Esophagus muscularis mucosa (tissue), 4 donors: ENCODE measurements at regions not wholly inside any gene's neighbourhood (a gene's known extent, or its start where the extent isn't known, plus 50 kb on each side); places are given as distances from the start of the nearest gene placed in this dataset.

Experiments
- DNase-seq: peaks from one replicate; pipeline ENCODE4 v3.0.0-alpha.2; 2017; ENCODE audit errors: extremely low spot score
- H3K27ac ChIP-seq, 4 donors: fragments of 200-600 bp; sonication (generic); replicated peaks in 1 of 4; 1 replicate in 3 of 4; 2 replicates in 1 of 4; pipeline ENCODE4 v1.5.1; 2016 to 2019; ENCODE audit warnings: mild to moderate bottlenecking in 1 of 4
- H3K27me3 ChIP-seq, 4 donors: fragments of 200-600 bp; sonication (generic); one replicate each; pipeline versions ENCODE4 v1.5.1 to v1.6.0; 2016 to 2019
- H3K36me3 ChIP-seq, 4 donors: fragments of 200-600 bp; sonication (generic); one replicate each; pipeline ENCODE4 v1.5.1; 2016 to 2019
- H3K4me1 ChIP-seq, 4 donors: fragments of 200-600 bp; sonication (generic); one replicate each; pipeline ENCODE4 v1.5.1; 2016 to 2019
- H3K4me3 ChIP-seq, 4 donors: fragments of 200-600 bp; sonication (generic); 1 replicate in 2 of 4; 2 replicates in 2 of 4; pipeline ENCODE4 v1.5.1; 2016 to 2019; ENCODE audit warnings: mild to moderate bottlenecking in 4 of 4, moderate library complexity in 1 of 4
- H3K9me3 ChIP-seq, 4 donors: fragments of 200-600 bp; sonication (generic); 1 replicate in 3 of 4; 2 replicates in 1 of 4; pipeline ENCODE4 v1.5.1; 2016 to 2019
- EP300 ChIP-seq: sonication (generic); formaldehyde crosslinking; IDR thresholded peaks from one replicate; pipeline ENCODE4 v1.6.1; 2017; ENCODE audit warnings: antibody characterized with exemption
- POLR2A ChIP-seq: fragments of 450-650 bp; IDR thresholded peaks from one replicate; pipeline ENCODE4 v1.6.1; 2017; ENCODE audit warnings: antibody characterized with exemption, moderate library complexity, mild to moderate bottlenecking, low read depth
- POLR2AphosphoS5 ChIP-seq, 2 donors: sonication (generic); formaldehyde crosslinking; IDR thresholded peaks; one replicate each; pipeline ENCODE4 v1.6.1; 2017; ENCODE audit warnings: antibody characterized with exemption in 2 of 2
- WGBS: methylation state at CpG from one replicate; pipeline ENCODE4 v1.1.5; 2018; 5-methylcytosine and 5-hydroxymethylcytosine counted together
- intact Hi-C: fragments of 100-400 bp; cut with DNase I; formaldehyde crosslinking; loops from one replicate; pipeline ENCODE4 v1.15.1; 2023
- TF ChIP-seq, protein P1 (sequence below), 3 experiments: fragments of 200-600 bp in 2 of 3; fragments of 450-650 bp in 1 of 3; sonication (generic) in 2 of 3; IDR thresholded peaks; one replicate each; pipeline ENCODE4 v1.5.1; 2017 to 2019; ENCODE audit warnings: antibody characterized with exemption in 3 of 3, mild to moderate bottlenecking in 2 of 3, moderate library complexity in 1 of 3

DNA sequence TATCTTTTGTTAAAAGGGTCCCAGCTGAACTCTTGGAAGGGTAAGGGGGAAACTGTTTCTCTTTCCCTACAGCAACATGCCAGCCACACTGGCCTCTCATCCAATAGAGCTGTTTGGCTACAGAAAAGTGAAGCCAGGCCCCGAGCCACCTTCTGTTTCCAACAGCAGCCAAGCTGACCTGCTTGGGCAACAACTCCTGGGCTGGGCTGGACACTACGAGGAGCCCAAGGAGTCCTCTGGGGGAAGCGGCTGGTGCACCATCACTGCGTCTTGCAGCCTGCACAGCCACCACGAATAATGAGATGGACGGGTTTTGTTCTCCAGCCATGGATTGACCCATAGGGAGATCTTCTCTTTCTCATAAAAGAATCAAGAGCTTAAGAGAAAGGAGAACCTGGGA, 624.9 kb downstream of the NPHP4 start:
- DNase-seq: no peak
- no peak overlapping the region for H3K4me3 ChIP-seq
- intact Hi-C loops: no loop called here
- no peak overlapping the region for H3K27ac ChIP-seq
- TF ChIP-seq POLR2AphosphoS5 (IDR thresholded peaks at IDR 0.05) (no peak), EP300 (no peak), POLR2A (no peak)
- TF ChIP-seq, protein P1, sequence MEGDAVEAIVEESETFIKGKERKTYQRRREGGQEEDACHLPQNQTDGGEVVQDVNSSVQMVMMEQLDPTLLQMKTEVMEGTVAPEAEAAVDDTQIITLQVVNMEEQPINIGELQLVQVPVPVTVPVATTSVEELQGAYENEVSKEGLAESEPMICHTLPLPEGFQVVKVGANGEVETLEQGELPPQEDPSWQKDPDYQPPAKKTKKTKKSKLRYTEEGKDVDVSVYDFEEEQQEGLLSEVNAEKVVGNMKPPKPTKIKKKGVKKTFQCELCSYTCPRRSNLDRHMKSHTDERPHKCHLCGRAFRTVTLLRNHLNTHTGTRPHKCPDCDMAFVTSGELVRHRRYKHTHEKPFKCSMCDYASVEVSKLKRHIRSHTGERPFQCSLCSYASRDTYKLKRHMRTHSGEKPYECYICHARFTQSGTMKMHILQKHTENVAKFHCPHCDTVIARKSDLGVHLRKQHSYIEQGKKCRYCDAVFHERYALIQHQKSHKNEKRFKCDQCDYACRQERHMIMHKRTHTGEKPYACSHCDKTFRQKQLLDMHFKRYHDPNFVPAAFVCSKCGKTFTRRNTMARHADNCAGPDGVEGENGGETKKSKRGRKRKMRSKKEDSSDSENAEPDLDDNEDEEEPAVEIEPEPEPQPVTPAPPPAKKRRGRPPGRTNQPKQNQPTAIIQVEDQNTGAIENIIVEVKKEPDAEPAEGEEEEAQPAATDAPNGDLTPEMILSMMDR (IDR thresholded peaks at IDR 0.05): no peak
- H3K9me3 ChIP-seq: no peaks in the 10 kb centered on the region
- H3K27me3 ChIP-seq: peaks cover 0 to 96% (median 4%) of the 10 kb centered on the region in 4 donors
- 88% methylated on average over 6 of the region's 6 CpGs for WGBS
- no peaks in the 10 kb centered on the region for H3K4me1 ChIP-seq
- H3K36me3 ChIP-seq: no peaks in the 10 kb centered on the region

- TF ChIP-seq EP300 (no peak), POLR2AphosphoS5 (IDR thresholded peaks at IDR 0.05) (no peak), POLR2A (no peak)
- TF ChIP-seq, protein P1 (IDR thresholded peaks at IDR 0.05): no peak
- H3K4me1 ChIP-seq: no peaks in the 10 kb centered on the region
- H3K9me3 ChIP-seq: no peaks in the 10 kb centered on the region
- H3K27ac ChIP-seq: no peak overlapping the region
- H3K4me3 ChIP-seq: no peak overlapping the region
- 69% methylated on average over 5 of the region's 5 CpGs for WGBS
- peaks cover 0 to 91% (median 4%) of the 10 kb centered on the region in 4 donors for H3K27me3 ChIP-seq
- no peaks in the 10 kb centered on the region for H3K36me3 ChIP-seq
- intact Hi-C loops: no loop called here
- no peak for DNase-seq
Observed at GRCh38 chr1:5365751-5366150, 626.5 kb downstream of the NPHP4 start.

- Histone ChIP-seq H3K27me3 (peaks cover 0 to 91% (median 4%) of the 10 kb centered on the region in 4 donors), H3K4me1 (no peaks in the 10 kb centered on the region), H3K36me3 (no peaks in the 10 kb centered on the region), H3K27ac (no peak overlapping the region), H3K9me3 (no peaks in the 10 kb centered on the region), H3K4me3 (no peak overlapping the region)
- intact Hi-C loops: no loop called here
- WGBS: 84% methylated on average over 6 of the region's 6 CpGs
- no peak for DNase-seq
- TF ChIP-seq, protein P1 (IDR thresholded peaks at IDR 0.05): no peak
- TF ChIP-seq POLR2AphosphoS5 (IDR thresholded peaks at IDR 0.05) (no peak), POLR2A (no peak), EP300 (no peak)
Observed at GRCh38 chr1:5364591-5364990, 627.6 kb downstream of the NPHP4 start.

GRCh38 chr1:5354681-5355080, 637.5 kb downstream of the NPHP4 start:
- intact Hi-C loops: no loop called here
- no peak for DNase-seq
- H3K9me3 ChIP-seq: peaks cover 0 to 32% (median 24%) of the 10 kb centered on the region in 4 donors
- 83% methylated on average over 3 of the region's 3 CpGs for WGBS
- H3K4me1 ChIP-seq: no peaks in the 10 kb centered on the region
- TF ChIP-seq POLR2AphosphoS5 (IDR thresholded peaks at IDR 0.05): no peak
- TF ChIP-seq POLR2A: no peak
- no peak for TF ChIP-seq EP300
- TF ChIP-seq, protein P1 (IDR thresholded peaks at IDR 0.05): no peak
- no peak overlapping the region for H3K27ac ChIP-seq
- no peaks in the 10 kb centered on the region for H3K36me3 ChIP-seq
- no peak overlapping the region for H3K4me3 ChIP-seq
- peaks cover 0 to 53% (median 0%) of the 10 kb centered on the region in 4 donors for H3K27me3 ChIP-seq

DNA sequence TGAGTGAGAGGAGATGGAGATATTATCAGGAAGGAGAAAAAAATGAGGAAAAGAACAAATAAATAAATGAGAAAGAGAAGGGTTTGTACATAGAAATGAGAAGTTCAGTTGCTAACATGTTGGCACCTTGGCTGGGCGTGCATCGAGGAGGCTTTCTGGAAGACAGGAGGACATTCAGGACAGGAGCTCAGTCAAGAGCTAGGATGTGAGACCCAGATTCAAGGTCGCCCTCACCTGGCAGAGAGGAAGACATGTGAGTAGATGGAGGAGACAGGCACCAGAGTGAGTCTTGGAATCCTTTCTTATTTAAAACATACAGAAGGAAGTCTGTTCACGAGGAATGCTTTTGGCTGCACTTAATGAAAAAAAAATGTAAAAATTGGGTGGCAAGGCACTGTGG, 640.9 kb downstream of the NPHP4 start:
- TF ChIP-seq EP300: no peak
- no peak for TF ChIP-seq POLR2A
- TF ChIP-seq POLR2AphosphoS5 (IDR thresholded peaks at IDR 0.05): no peak
- TF ChIP-seq, protein P1 (IDR thresholded peaks at IDR 0.05): no peak
- H3K9me3 ChIP-seq: peaks cover 0 to 22% (median 7%) of the 10 kb centered on the region in 4 donors
- H3K4me3 ChIP-seq: no peak overlapping the region
- H3K27me3 ChIP-seq: peaks cover 0 to 36% (median 0%) of the 10 kb centered on the region in 4 donors
- H3K4me1 ChIP-seq: no peaks in the 10 kb centered on the region
- 63% methylated on average over 4 of the region's 4 CpGs for WGBS
- intact Hi-C loops: no loop called here
- DNase-seq: no peak
- no peaks in the 10 kb centered on the region for H3K36me3 ChIP-seq
- H3K27ac ChIP-seq: no peak overlapping the region
